CD1c-positive myeloid dendritic cell (primary cell): ENCODE measurements at regions not wholly inside any gene's neighbourhood (a gene's known extent, or its start where the extent isn't known, plus 50 kb on each side); places are given as distances from the start of the nearest gene placed in this dataset.

ENCODE experiments used
- DNase-seq: peaks from one replicate; pipeline ENCODE4 v3.0.0-alpha.2; 2016; ENCODE audit errors: extremely low spot score

GRCh38 chr2:145287736-145288135 is 767.8 kb upstream of the ZEB2 start:
- DNase-seq, result no peak

GRCh38 chr2:145286716-145287275 is 766.9 kb upstream of the ZEB2 start:
- DNase-seq, result no peak

- no peak for DNase-seq
These were observed 764.6 kb upstream of the ZEB2 start for GRCh38 chr2:145284551-145284950.

- no peak for DNase-seq
These were observed 763.2 kb upstream of the ZEB2 start for GRCh38 chr2:145283131-145283530.

- no peak for DNase-seq
These were observed 758.0 kb upstream of the ZEB2 start for GRCh38 chr2:145277922-145278321.

GRCh38 chr2:145273840-145274239 is 753.9 kb upstream of the ZEB2 start:
- DNase-seq, result no peak

GRCh38 chr2:145268931-145269330 is 749.0 kb upstream of the ZEB2 start:
- DNase-seq, result no peak

GRCh38 chr2:145267451-145267850 is 747.5 kb upstream of the ZEB2 start:
- no peak for DNase-seq

- no peak for DNase-seq
These were observed 745.3 kb upstream of the ZEB2 start for GRCh38 chr2:145265244-145265643.

- DNase-seq, result no peak
These were observed 740.8 kb upstream of the ZEB2 start for GRCh38 chr2:145260674-145261073.

GRCh38 chr2:145260081-145260480 is 740.2 kb upstream of the ZEB2 start:
- no peak for DNase-seq

GRCh38 chr2:145258903-145259579 is 739.1 kb upstream of the ZEB2 start:
- DNase-seq, result peak; percentile 75

GRCh38 chr2:145257931-145258330 is 738.0 kb upstream of the ZEB2 start:
- DNase-seq, result no peak

GRCh38 chr2:145256551-145256950 is 736.6 kb upstream of the ZEB2 start:
- no peak for DNase-seq

GRCh38 chr2:145254291-145254690 is 734.4 kb upstream of the ZEB2 start:
- DNase-seq, result no peak

- DNase-seq, result no peak
These were observed 733.6 kb upstream of the ZEB2 start for GRCh38 chr2:145253492-145253891.

GRCh38 chr2:145245268-145245870 is 725.5 kb upstream of the ZEB2 start:
- no peak for DNase-seq

- DNase-seq, result peak; percentile 44
These were observed 715.4 kb upstream of the ZEB2 start for GRCh38 chr2:145235312-145235711.

GRCh38 chr2:145230546-145230945 is 710.6 kb upstream of the ZEB2 start:
- no peak for DNase-seq

GRCh38 chr2:145228506-145228905 is 708.6 kb upstream of the ZEB2 start:
- DNase-seq, result no peak

GRCh38 chr2:145226901-145227300 is 707.0 kb upstream of the ZEB2 start:
- DNase-seq, result peak; percentile 3

- no peak for DNase-seq
These were observed 701.6 kb upstream of the ZEB2 start for GRCh38 chr2:145221516-145221915.

- DNase-seq, result peak; percentile 20
These were observed 701.1 kb upstream of the ZEB2 start for GRCh38 chr2:145221032-145221431.
